GM19395 (cell line): ENCODE measurements at regions not wholly inside any gene's neighbourhood (a gene's known extent, or its start where the extent isn't known, plus 50 kb on each side); places are given as distances from the start of the nearest gene placed in this dataset.

Source experiments
- ATAC-seq: cut with Tn5 transposase; IDR thresholded peaks from one replicate; pipeline ENCODE4 v1.9.1; 2021; ENCODE audit warnings: mild to moderate bottlenecking, moderate library complexity; ENCODE audit not compliant: unreplicated experiment

- ATAC-seq, result no peak
These were observed 336.9 kb upstream of the NR3C2 start for GRCh38 chr4:148778980-148779675.

GRCh38 chr4:148776941-148777340 lies 334.7 kb upstream of the NR3C2 start:
- no peak for ATAC-seq

- no peak for ATAC-seq
These were observed 331.9 kb upstream of the NR3C2 start for GRCh38 chr4:148774134-148774533.

GRCh38 chr4:148773313-148773712 lies 331.1 kb upstream of the NR3C2 start:
- ATAC-seq, result no peak

GRCh38 chr4:148770848-148771247 lies 328.6 kb upstream of the NR3C2 start:
- ATAC-seq, result no peak

GRCh38 chr4:148770377-148770776 lies 328.2 kb upstream of the NR3C2 start:
- ATAC-seq, result no peak

GRCh38 chr4:148764720-148765119 lies 322.5 kb upstream of the NR3C2 start:
- ATAC-seq, result no peak

- ATAC-seq, result no peak
These were observed 315.0 kb upstream of the NR3C2 start for GRCh38 chr4:148757171-148757570.

- ATAC-seq, result no peak
These were observed 307.2 kb upstream of the NR3C2 start for GRCh38 chr4:148749403-148749802.

- no peak for ATAC-seq
These were observed 305.6 kb upstream of the NR3C2 start for GRCh38 chr4:148747721-148748268.

GRCh38 chr4:148740701-148741100 lies 298.5 kb upstream of the NR3C2 start:
- ATAC-seq, result no peak

GRCh38 chr4:148737061-148737770 lies 295.0 kb upstream of the NR3C2 start:
- ATAC-seq, result no peak

- ATAC-seq, result peak; percentile 72
These were observed 293.4 kb upstream of the NR3C2 start for GRCh38 chr4:148735432-148736155.

- no peak for ATAC-seq
These were observed 288.6 kb upstream of the NR3C2 start for GRCh38 chr4:148730766-148731165.

- no peak for ATAC-seq
These were observed 287.9 kb upstream of the NR3C2 start for GRCh38 chr4:148730082-148730640.

GRCh38 chr4:148717988-148718387 lies 275.8 kb upstream of the NR3C2 start:
- ATAC-seq, result no peak

GRCh38 chr4:148716431-148717052 lies 274.3 kb upstream of the NR3C2 start:
- ATAC-seq, result no peak

GRCh38 chr4:148704291-148704690 lies 262.1 kb upstream of the NR3C2 start:
- no peak for ATAC-seq

GRCh38 chr4:148694702-148695101 lies 252.5 kb upstream of the NR3C2 start:
- ATAC-seq, result no peak

GRCh38 chr4:148693913-148694649 lies 251.9 kb upstream of the NR3C2 start:
- ATAC-seq, result no peak
